ENCODE measurements at regions not wholly inside any gene's neighbourhood (a gene's known extent, or its start where the extent isn't known, plus 50 kb on each side); places are given as distances from the start of the nearest gene placed in this dataset.

GRCh38 chr3:159252274-159252673, 450.4 kb downstream of the MFSD1 start:
- peaks cover 3% of the 10 kb centered on the region for H3K9me3 ChIP-seq (ENCODE audit: control insufficient read depth, insufficient read depth, low read length)

DNA sequence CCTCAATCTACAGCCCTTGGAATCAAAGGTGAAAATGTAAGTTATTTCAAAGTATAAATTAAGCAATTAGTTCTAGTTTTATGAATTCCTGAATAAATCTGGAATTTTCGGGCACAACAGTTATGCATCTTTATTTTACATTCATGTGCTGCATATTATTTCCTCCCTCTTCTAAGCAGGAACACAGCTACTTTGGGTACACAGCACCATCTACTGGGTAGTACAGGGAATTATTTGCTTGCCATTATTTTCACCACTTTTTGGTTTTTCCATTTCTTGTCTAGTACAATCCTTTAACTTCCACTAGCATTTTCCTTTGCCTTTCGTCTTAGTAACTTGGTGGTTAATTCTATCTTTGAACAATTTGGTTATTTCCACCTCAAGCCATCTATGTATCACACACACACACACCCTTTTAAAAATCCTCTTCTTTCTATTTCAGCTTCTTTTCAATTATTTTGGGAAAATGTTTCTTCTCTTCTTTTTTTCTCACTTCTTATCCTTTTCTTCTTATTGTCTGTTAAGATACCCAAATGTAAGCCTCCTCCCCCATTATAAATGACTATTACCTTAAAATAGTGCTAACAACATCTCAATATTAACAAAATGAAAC, 451.0 kb downstream of the MFSD1 start:
- no peak overlapping the region for H3K4me3 Mint-ChIP-seq
- no peak overlapping the region for H3K27ac Mint-ChIP-seq
- no peaks in the 10 kb centered on the region for H3K4me1 Mint-ChIP-seq
- WGBS (ENCODE audit: insufficient coverage): 57% methylated on average over 1 of the region's 2 CpGs
- no peak for TF ChIP-seq CTCF (IDR thresholded peaks at IDR 0.05)
- H3K9me3 Mint-ChIP-seq: peaks cover 12 to 13% of the 10 kb centered on the region in 2 donors
- H3K27me3 Mint-ChIP-seq (ENCODE audit: low read depth in 2 of 2): no peaks in the 10 kb centered on the region
- no peak overlapping the region for H3K4me3 ChIP-seq (ENCODE audit: low read length)
- no peak overlapping the region for H3K27ac ChIP-seq (ENCODE audit: low read length)
- H3K36me3 ChIP-seq (ENCODE audit: control insufficient read depth, insufficient read depth, low read length): no peaks in the 10 kb centered on the region
- intact Hi-C loops (cut with micrococcal nuclease): no loop called here
- no peaks in the 10 kb centered on the region for H3K27me3 ChIP-seq (ENCODE audit: control insufficient read depth, insufficient read depth, low read length)
- peak in 1 of 2 donors; percentile 3 for DNase-seq
- H3K36me3 Mint-ChIP-seq: peaks cover 7% of the 10 kb centered on the region
- ATAC-seq: no peak
- peaks cover 3% of the 10 kb centered on the region for H3K9me3 ChIP-seq (ENCODE audit: control insufficient read depth, insufficient read depth, low read length)
- H3K4me1 ChIP-seq (ENCODE audit: control insufficient read depth, insufficient read depth, low read length): no peaks in the 10 kb centered on the region

More at GRCh38 chr3:159252274-159252673, 450.4 kb downstream of the MFSD1 start:
- 50% methylated on average over 1 of the region's 1 CpG for WGBS (ENCODE audit: insufficient coverage)
- no peaks in the 10 kb centered on the region for H3K27me3 ChIP-seq (ENCODE audit: control insufficient read depth, insufficient read depth, low read length)
- no peaks in the 10 kb centered on the region for H3K4me1 ChIP-seq (ENCODE audit: control insufficient read depth, insufficient read depth, low read length)
- H3K4me3 ChIP-seq (ENCODE audit: low read length): no peak overlapping the region
- DNase-seq: no peak
- Mint-ChIP-seq H3K36me3 (peaks cover 7% of the 10 kb centered on the region), H3K4me1 (no peaks in the 10 kb centered on the region), H3K9me3 (peaks cover 12 to 13% of the 10 kb centered on the region in 2 donors), H3K27ac (no peak overlapping the region), H3K4me3 (no peak overlapping the region), H3K27me3 (ENCODE audit: low read depth in 2 of 2) (no peaks in the 10 kb centered on the region)
- no peaks in the 10 kb centered on the region for H3K36me3 ChIP-seq (ENCODE audit: control insufficient read depth, insufficient read depth, low read length)
- TF ChIP-seq CTCF (IDR thresholded peaks at IDR 0.05): no peak
- ATAC-seq: no peak
- H3K27ac ChIP-seq (ENCODE audit: low read length): no peak overlapping the region
- intact Hi-C loops (cut with micrococcal nuclease): no loop called here

DNA sequence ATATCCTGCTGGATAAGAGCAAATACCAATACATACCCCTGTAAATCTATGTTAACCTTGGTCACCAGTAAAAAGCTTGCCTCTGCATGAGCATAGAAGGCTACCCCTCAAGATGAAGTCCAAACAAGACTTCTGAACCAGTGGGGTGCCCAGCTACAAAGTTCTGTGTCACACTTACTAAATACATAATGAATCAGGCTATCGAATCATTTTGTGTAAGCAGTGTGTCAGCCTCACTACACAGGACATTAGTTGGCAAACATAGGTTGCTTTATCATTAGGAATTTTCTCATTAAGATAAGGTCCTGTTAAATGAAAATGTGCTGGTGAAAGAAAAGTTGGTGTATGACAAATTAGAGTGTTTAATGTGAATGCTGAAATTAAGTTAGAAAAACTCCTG, 452.0 kb downstream of the MFSD1 start:
- H3K27ac ChIP-seq (ENCODE audit: low read length): no peak overlapping the region
- no peak overlapping the region for H3K27ac Mint-ChIP-seq
- peaks cover 12 to 13% of the 10 kb centered on the region in 2 donors for H3K9me3 Mint-ChIP-seq
- H3K36me3 Mint-ChIP-seq: peaks cover 7% of the 10 kb centered on the region
- no peaks in the 10 kb centered on the region for H3K36me3 ChIP-seq (ENCODE audit: control insufficient read depth, insufficient read depth, low read length)
- H3K4me3 ChIP-seq (ENCODE audit: low read length): no peak overlapping the region
- 100% methylated on average over 1 of the region's 1 CpG for WGBS (ENCODE audit: insufficient coverage)
- ATAC-seq (no peak), DNase-seq (no peak)
- no peak overlapping the region for H3K4me3 Mint-ChIP-seq
- H3K4me1 Mint-ChIP-seq: no peaks in the 10 kb centered on the region
- H3K4me1 ChIP-seq (ENCODE audit: control insufficient read depth, insufficient read depth, low read length): no peaks in the 10 kb centered on the region
- no peaks in the 10 kb centered on the region for H3K27me3 ChIP-seq (ENCODE audit: control insufficient read depth, insufficient read depth, low read length)
- H3K9me3 ChIP-seq (ENCODE audit: control insufficient read depth, insufficient read depth, low read length): peaks cover 3% of the 10 kb centered on the region
- TF ChIP-seq CTCF (IDR thresholded peaks at IDR 0.05): no peak
- no peaks in the 10 kb centered on the region for H3K27me3 Mint-ChIP-seq (ENCODE audit: low read depth in 2 of 2)
- intact Hi-C loops (cut with micrococcal nuclease): no loop called here

GRCh38 chr3:159257954-159258353, 456.1 kb downstream of the MFSD1 start:
- Mint-ChIP-seq H3K9me3 (peaks cover 5 to 6% of the 10 kb centered on the region in 2 donors), H3K27ac (no peak overlapping the region), H3K36me3 (peaks cover 5% of the 10 kb centered on the region), H3K4me1 (no peaks in the 10 kb centered on the region), H3K27me3 (ENCODE audit: low read depth in 2 of 2) (no peaks in the 10 kb centered on the region), H3K4me3 (no peak overlapping the region)
- ATAC-seq (no peak), DNase-seq (no peak)
- H3K9me3 ChIP-seq (ENCODE audit: control insufficient read depth, insufficient read depth, low read length): no peaks in the 10 kb centered on the region
- no peaks in the 10 kb centered on the region for H3K27me3 ChIP-seq (ENCODE audit: control insufficient read depth, insufficient read depth, low read length)
- 86% methylated on average over 4 of the region's 4 CpGs for WGBS (ENCODE audit: insufficient coverage)
- no peak overlapping the region for H3K27ac ChIP-seq (ENCODE audit: low read length)
- TF ChIP-seq CTCF (IDR thresholded peaks at IDR 0.05): no peak
- H3K4me3 ChIP-seq (ENCODE audit: low read length): no peak overlapping the region
- H3K36me3 ChIP-seq (ENCODE audit: control insufficient read depth, insufficient read depth, low read length): no peaks in the 10 kb centered on the region
- intact Hi-C loops (cut with micrococcal nuclease): no loop called here
- no peaks in the 10 kb centered on the region for H3K4me1 ChIP-seq (ENCODE audit: control insufficient read depth, insufficient read depth, low read length)

Data from natural killer cell (primary cell).